ENCODE measurements at regions not wholly inside any gene's neighbourhood (a gene's known extent, or its start where the extent isn't known, plus 50 kb on each side); places are given as distances from the start of the nearest gene placed in this dataset.

DNA sequence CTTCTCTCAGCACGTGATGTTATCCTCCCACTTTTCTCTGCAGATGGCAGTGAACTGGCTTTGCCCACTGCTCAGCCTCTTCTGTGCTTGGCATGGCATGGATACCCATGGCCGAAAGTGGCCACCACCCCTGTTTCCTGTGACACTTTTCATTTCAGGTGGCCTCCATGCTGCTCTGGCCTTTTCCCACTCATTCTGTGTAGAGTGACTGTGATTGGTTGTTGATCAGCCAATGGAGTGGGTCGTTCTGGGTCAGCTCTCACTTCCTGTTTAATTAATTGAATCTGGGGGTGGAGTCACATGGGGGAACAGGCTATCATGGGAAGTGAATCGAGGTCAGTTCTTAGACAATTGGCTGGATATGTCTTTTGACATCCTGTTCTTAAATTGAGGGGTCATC, 350.1 kb upstream of the EEF2KMT start:
- no peak for DNase-seq (ENCODE audit: low read depth, low spot score)
- no peak overlapping the region for H3K4me3 ChIP-seq (ENCODE audit: low read length)

DNA sequence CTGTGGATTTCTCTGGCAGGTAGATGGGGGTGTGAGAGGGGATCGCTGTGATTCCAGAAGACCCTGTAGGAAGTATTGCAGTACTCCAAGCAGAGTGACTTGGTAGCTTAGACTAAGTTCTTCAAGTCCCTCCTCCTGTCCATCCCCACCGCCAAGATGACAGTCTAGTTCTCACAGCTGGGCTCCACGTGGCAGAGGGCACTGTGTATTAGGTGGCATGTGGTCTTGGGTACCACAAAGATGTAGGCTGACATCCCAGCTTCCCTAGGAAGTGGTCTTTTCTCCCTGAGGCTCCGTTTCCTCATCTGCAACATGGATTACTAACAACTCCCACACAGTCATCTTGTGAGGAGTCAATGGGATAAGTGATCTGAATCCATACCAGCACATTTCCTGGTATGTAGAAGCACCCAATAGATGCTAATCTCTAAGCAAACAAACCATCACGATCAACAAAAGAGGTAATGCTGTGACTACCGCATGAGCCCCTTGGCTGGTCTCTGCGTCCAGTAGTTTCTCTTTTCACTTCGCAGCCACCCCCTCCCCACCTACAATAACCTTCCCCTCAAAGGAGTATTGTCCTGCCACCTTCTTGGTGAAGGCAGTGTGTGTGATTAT, 349.1 kb upstream of the EEF2KMT start:
- H3K4me3 ChIP-seq (ENCODE audit: low read length) = no peak overlapping the region
- no peak for DNase-seq (ENCODE audit: low read depth, low spot score)

- no peak overlapping the region for H3K4me3 ChIP-seq (ENCODE audit: low read length)
- DNase-seq (ENCODE audit: low read depth, low spot score) = no peak
These were observed 346.6 kb upstream of the EEF2KMT start for GRCh38 chr16:5444189-5444588.

- no peak overlapping the region for H3K4me3 ChIP-seq (ENCODE audit: low read length)
- DNase-seq (ENCODE audit: low read depth, low spot score) = no peak
These were observed 345.4 kb upstream of the EEF2KMT start for GRCh38 chr16:5442986-5443385.

DNA sequence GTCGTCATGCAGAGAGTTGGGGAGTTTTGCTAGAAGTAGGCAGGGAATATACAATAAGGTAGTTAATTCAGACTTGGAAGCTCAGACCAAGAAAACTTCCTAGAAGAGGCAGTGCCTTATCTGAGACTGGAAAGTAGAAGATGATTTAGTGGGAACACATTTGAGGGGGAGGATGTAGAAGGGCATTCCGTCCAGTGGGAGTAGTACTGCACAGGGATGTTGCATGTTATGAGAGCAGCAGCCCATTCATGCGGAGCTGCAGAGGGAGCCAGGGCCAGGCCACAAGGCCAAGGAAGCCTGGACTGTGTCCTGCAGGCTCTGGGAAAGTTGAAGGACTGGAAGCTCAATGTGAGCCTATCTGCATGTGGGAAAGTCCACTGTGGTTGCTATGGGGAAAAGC, 344.5 kb upstream of the EEF2KMT start:
- DNase-seq (ENCODE audit: low read depth, low spot score) = no peak
- no peak overlapping the region for H3K4me3 ChIP-seq (ENCODE audit: low read length)

- no peak for DNase-seq (ENCODE audit: low read depth, low spot score)
- H3K4me3 ChIP-seq (ENCODE audit: low read length) = no peak overlapping the region
These were observed 341.0 kb upstream of the EEF2KMT start for GRCh38 chr16:5438591-5438990.

GRCh38 chr16:5433587-5433986, 336.0 kb upstream of the EEF2KMT start:
- no peak overlapping the region for H3K4me3 ChIP-seq (ENCODE audit: low read length)
- no peak for DNase-seq (ENCODE audit: low read depth, low spot score)

DNA sequence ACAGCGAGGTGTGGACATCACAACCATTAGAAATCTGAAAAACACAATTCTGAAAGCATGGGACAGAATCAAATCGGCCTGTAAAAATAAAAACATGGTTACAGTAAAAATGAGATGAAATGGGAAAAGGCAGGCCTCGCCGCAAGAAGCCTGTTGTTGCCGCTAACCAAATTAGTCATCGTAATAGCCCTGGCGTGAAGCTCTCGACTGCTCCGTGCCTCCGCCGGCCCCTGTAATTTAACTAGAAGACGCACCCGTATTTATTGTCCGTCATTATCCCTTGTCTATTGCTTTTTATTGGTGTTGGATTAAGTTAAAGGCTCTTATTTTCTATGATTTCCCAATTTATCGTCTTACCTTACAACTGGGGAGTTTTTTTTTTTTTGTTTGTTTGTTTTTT, 334.6 kb upstream of the EEF2KMT start:
- no peak overlapping the region for H3K4me3 ChIP-seq (ENCODE audit: low read length)
- no peak for DNase-seq (ENCODE audit: low read depth, low spot score)

GRCh38 chr16:5430598-5430997, 333.0 kb upstream of the EEF2KMT start:
- no peak for DNase-seq (ENCODE audit: low read depth, low spot score)
- no peak overlapping the region for H3K4me3 ChIP-seq (ENCODE audit: low read length)

DNA sequence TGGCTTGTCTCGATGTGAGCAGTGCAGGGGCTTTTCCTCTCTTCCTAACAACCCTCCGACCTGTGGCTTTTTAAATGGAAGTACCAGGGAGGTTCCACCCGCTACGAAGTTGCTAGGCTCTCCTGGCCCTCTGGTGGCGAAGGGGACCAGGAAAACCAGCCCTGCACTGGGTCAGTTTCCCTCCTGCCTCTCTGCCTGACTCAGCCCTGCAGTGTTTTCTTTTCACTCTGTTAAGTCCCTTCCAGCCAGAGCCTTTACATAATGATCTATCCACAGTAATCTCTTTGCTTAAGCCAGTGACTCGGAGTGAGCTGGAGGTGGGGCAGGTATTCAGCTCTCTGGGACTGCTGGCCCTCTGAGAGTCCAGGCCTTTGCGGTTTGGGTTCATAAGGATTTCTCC, 331.3 kb upstream of the EEF2KMT start:
- DNase-seq (ENCODE audit: low read depth, low spot score) = no peak

DNA sequence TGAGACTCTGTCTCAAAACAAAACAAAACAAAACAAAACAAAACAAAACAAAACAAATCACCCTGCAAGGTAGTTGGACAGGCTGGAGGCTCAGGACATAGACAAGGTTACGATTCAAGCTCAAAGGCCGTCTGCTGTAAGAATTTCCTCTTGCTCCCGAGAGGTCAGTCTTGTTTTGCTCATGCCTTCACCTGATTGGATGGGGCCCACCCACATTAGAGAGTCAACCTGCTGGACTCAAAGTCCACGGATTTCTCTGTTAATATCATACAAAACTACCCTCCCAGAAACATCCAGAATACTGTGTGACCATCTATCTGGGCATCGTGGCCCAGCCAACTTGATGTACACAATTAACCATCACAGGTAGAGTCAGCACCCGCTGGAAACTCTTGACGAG, 330.0 kb upstream of the EEF2KMT start:
- DNase-seq (ENCODE audit: low read depth, low spot score) = no peak
- no peak overlapping the region for H3K4me3 ChIP-seq (ENCODE audit: low read length)

More for the DNA sequence above, 331.3 kb upstream of the EEF2KMT start:
- no peak overlapping the region for H3K4me3 ChIP-seq (ENCODE audit: low read length)

DNA sequence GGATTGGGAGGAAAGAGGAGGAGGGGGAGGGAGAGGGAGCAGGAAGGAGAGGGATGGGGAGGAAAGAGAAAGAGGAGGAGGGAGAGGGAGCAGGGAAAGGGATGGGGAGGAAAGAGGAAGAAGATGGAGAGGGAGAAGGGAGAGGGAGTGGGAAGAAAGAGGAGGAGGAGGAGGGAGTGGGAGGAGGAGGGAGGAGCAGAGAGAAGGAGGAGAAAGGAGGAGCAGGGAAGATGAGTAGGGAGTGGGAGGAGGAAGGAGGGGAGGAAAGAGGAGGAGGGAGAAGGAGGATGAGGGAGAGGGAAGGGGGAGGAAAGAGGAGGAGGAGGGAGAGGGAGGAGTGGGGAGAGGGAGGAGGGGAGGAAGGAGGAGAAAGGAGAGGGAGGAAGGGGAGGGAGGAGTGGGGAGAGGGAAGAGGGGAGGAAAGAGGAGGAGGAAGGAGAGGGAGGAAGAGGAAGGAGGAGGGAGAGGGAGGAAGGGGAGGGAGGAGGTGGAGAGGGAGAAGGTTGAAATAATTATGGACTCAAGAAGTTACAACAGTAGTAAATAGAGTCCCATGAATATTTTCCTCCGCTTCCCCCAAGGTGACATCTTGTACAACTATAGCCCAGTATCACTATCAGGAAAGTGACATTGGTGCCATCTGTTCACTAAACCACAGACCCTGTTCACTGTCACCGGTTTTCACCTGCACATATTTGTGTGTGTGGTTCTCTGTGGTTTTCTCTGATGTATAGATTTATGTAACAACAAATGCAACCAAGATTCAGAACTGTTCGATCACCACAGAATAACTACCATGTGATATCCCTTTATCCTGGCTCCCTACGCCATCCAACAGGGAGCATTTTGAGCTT, 325.3 kb upstream of the EEF2KMT start:
- no peak overlapping the region for H3K4me3 ChIP-seq (ENCODE audit: low read length)
- DNase-seq (ENCODE audit: low read depth, low spot score) = peak; percentile 60

- H3K4me3 ChIP-seq (ENCODE audit: low read length) = no peak overlapping the region
These were observed 324.5 kb upstream of the EEF2KMT start for GRCh38 chr16:5422047-5422446.

DNA sequence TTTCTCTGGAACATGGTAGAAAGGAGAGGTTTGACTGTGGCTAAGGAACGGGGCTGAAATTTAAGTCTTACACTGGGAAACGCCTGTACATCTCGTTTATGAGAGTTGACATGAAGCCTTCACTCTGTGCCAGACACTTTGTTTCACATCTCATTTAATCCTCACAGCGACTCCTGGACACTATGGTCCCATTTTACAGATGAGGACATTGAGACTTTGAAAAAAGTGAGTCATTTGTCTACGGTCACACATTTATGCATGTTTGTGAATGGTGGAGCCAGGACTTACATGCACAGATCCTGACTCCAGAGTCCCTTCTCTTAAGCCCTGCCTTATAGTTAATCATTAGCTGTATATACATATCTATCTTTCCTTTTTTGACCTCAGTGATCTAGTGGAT, 318.4 kb upstream of the EEF2KMT start:
- no peak overlapping the region for H3K4me3 ChIP-seq (ENCODE audit: low read length)
- no peak for DNase-seq (ENCODE audit: low read depth, low spot score)

More at GRCh38 chr16:5422047-5422446, 324.5 kb upstream of the EEF2KMT start:
- no peak for DNase-seq (ENCODE audit: low read depth, low spot score)

DNA sequence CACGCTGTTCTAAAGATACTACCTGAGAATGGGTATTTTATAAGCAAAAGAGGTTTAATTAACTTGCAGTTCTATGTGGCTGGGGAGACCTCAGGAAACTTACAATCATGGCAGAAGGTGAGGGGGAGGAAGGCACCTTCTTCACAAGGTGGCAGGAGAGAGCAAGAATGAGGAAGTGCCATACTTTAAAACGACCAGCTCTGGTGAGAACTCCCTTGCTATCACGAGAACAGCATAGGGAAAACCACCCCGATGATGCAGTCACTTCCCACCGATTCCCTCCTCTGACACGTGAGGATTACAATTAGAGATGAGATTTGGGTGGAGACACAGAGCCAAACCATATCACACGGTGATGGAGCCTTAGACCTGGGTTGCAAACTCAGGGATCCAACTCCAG, 317.5 kb upstream of the EEF2KMT start:
- DNase-seq (ENCODE audit: low read depth, low spot score) = peak; percentile 2
- H3K4me3 ChIP-seq (ENCODE audit: low read length) = no peak overlapping the region

GRCh38 chr16:5412731-5413130, 315.1 kb upstream of the EEF2KMT start:
- H3K4me3 ChIP-seq (ENCODE audit: low read length) = no peak overlapping the region
- DNase-seq (ENCODE audit: low read depth, low spot score) = no peak

- H3K4me3 ChIP-seq (ENCODE audit: low read length) = no peak overlapping the region
- DNase-seq (ENCODE audit: low read depth, low spot score) = no peak
These were observed 300.6 kb upstream of the EEF2KMT start for GRCh38 chr16:5398203-5398602.

- DNase-seq (ENCODE audit: low read depth, low spot score) = no peak
- H3K4me3 ChIP-seq (ENCODE audit: low read length) = no peak overlapping the region
These were observed 299.3 kb upstream of the EEF2KMT start for GRCh38 chr16:5396880-5397279.

DNA sequence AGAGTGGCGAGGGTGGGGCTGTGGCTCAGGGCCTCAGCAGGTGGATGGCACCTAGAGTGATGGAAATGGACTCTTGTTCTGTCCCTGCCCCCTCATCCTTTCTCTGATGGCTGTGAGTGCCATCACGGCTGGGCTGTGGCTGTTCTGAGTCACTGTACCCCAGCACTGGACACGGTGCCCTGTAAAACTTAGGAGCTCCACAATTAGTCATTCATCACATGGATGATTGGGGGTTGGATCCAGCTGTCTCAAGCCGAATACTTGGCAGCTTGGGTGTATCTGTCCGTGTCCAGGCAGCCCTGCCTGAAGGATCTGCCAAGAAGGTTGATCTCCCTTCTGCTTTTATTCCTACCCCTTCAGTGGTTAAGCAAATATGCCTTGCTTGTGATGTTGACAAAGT, 295.5 kb upstream of the EEF2KMT start:
- no peak for DNase-seq (ENCODE audit: low read depth, low spot score)
- no peak overlapping the region for H3K4me3 ChIP-seq (ENCODE audit: low read length)

- H3K4me3 ChIP-seq (ENCODE audit: low read length) = no peak overlapping the region
- DNase-seq (ENCODE audit: low read depth, low spot score) = no peak
These were observed 289.4 kb upstream of the EEF2KMT start for GRCh38 chr16:5386989-5387388.

GRCh38 chr16:5385811-5386210, 288.2 kb upstream of the EEF2KMT start:
- H3K4me3 ChIP-seq (ENCODE audit: low read length) = no peak overlapping the region
- DNase-seq (ENCODE audit: low read depth, low spot score) = no peak

Data from Jurkat, Clone E6-1 (cell line).